GM19023 (cell line): ENCODE measurements at regions not wholly inside any gene's neighbourhood (a gene's known extent, or its start where the extent isn't known, plus 50 kb on each side); places are given as distances from the start of the nearest gene placed in this dataset.

ENCODE experiments used
- ATAC-seq: cut with Tn5 transposase; IDR thresholded peaks from one replicate; pipeline ENCODE4 v1.9.1; 2021; ENCODE audit warnings: mild to moderate bottlenecking, moderate library complexity; ENCODE audit not compliant: unreplicated experiment

GRCh38 chr13:109869312-109870237 is 83.2 kb upstream of the IRS2 start:
- no peak for ATAC-seq

GRCh38 chr13:109868578-109869311 is 82.4 kb upstream of the IRS2 start:
- no peak for ATAC-seq

GRCh38 chr13:109867766-109868165 is 81.4 kb upstream of the IRS2 start:
- ATAC-seq, result no peak

- ATAC-seq, result no peak
Observed at GRCh38 chr13:109862627-109863026, 76.2 kb upstream of the IRS2 start.

GRCh38 chr13:109859898-109860297 is 73.5 kb upstream of the IRS2 start:
- no peak for ATAC-seq

- ATAC-seq, result no peak
Observed at GRCh38 chr13:109859216-109859835, 72.9 kb upstream of the IRS2 start.

- ATAC-seq, result no peak
Observed at GRCh38 chr13:109858319-109858718, 71.9 kb upstream of the IRS2 start.

GRCh38 chr13:109857803-109858202 is 71.4 kb upstream of the IRS2 start:
- ATAC-seq, result no peak

- no peak for ATAC-seq
Observed at GRCh38 chr13:109857325-109857724, 70.9 kb upstream of the IRS2 start.

GRCh38 chr13:109856350-109856749 is 70.0 kb upstream of the IRS2 start:
- ATAC-seq, result no peak

- no peak for ATAC-seq
Observed at GRCh38 chr13:109853153-109853552, 66.8 kb upstream of the IRS2 start.

GRCh38 chr13:109846185-109846584 is 59.8 kb upstream of the IRS2 start:
- ATAC-seq, result no peak

- ATAC-seq, result no peak
Observed at GRCh38 chr13:109844396-109844795, 58.0 kb upstream of the IRS2 start.

- no peak for ATAC-seq
Observed at GRCh38 chr13:109843695-109844094, 57.3 kb upstream of the IRS2 start.

- ATAC-seq, result no peak
Observed at GRCh38 chr13:109842212-109842920, 56.0 kb upstream of the IRS2 start.

GRCh38 chr13:109840893-109841287 is 54.5 kb upstream of the IRS2 start:
- no peak for ATAC-seq

- no peak for ATAC-seq
Observed at GRCh38 chr13:109840201-109840892, 54.0 kb upstream of the IRS2 start.

GRCh38 chr13:109836629-109837607 is 50.5 kb upstream of the IRS2 start:
- peak; percentile 51 for ATAC-seq
